Central memory CD4-positive, alpha-beta T cell (primary cell): ENCODE measurements at regions not wholly inside any gene's neighbourhood (a gene's known extent, or its start where the extent isn't known, plus 50 kb on each side); places are given as distances from the start of the nearest gene placed in this dataset.

Experiments used
- DNase-seq: peaks from one replicate; pipeline ENCODE4 v3.0.0; 2022

GRCh38 chr20:21033817-21034216, 72.3 kb downstream of the LINC00237 start:
- DNase-seq: no peak

- no peak for DNase-seq
These were observed 74.5 kb downstream of the LINC00237 start for GRCh38 chr20:21031666-21032065.

DNA sequence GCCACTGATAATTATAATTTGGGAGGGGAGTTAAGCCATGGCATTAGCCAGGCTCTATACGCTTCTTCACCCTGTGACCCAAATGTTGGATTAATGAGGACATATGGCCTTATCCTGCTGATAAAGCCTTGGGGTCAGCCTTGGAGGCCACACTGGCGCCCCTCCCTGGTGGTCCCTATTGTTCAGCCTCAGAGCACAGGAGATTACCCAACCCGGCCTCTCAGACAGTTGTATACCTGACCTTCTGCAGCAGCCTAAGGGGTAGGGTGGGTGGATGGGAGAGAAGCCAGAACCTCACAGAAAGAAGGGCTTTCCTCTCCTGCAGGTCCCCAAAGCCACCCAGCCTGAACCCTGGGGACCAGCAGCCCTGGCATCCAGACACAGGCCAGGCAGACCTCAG, 76.8 kb downstream of the LINC00237 start:
- no peak for DNase-seq

- DNase-seq: no peak
These were observed 77.2 kb downstream of the LINC00237 start for GRCh38 chr20:21028921-21029320.

DNA sequence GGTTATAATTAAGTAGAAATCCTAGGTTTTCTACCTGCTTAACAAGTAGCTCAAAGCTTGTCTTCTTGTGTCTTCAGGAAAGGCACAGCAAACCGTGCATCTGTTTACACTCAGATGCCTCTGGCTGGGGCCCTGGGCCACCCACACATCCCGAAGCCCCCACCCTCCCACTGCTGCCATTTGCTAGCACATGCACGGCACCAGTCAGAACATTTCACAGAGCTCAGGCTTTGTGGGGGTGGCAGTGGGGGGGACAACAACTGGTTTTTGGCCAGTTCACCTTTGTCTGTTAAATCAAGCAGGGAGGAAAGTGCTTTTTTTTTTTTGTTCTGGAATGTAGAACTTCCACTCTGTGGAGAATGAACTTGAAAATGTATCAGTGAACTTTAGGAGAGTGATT, 77.7 kb downstream of the LINC00237 start:
- no peak for DNase-seq

- no peak for DNase-seq
These were observed 78.6 kb downstream of the LINC00237 start for GRCh38 chr20:21027569-21027968.

DNA sequence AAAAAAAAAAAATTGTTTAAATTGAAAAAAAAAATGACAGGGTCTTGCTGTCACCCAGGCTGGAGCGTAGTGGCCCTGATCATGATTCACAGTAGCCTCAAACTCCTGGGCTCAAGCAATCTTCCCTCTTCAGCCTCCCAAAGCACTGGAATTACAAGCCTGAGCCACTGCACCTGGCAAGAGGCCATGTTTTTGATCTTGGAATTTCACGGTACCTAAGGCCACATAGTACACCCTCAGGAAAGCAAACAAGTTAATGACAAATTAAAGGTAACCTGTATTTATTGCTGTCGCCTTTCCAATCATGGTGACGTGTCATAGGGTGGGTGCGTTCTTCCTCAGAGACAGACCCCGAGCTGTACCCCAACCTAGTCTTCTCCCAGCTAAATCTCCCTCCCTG, 79.2 kb downstream of the LINC00237 start:
- no peak for DNase-seq

DNA sequence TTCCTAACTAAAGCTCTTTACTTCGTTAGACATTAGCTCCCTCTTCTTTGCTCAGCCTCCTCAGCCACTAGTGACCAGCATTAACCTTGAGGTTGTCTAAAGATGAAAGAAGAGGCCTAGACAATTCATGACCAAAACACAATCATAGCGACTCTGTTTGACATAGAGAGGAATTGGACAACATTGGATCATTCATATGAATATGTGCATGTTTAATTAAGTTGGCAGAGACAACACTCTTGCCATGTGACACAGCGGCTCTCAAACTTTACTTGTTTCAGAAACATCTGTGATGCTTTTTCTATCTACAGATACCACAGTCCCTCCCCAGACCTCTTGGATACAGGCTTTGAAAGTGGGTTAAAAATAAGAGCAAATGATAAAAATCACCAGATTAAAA, 81.7 kb downstream of the LINC00237 start:
- no peak for DNase-seq

DNA sequence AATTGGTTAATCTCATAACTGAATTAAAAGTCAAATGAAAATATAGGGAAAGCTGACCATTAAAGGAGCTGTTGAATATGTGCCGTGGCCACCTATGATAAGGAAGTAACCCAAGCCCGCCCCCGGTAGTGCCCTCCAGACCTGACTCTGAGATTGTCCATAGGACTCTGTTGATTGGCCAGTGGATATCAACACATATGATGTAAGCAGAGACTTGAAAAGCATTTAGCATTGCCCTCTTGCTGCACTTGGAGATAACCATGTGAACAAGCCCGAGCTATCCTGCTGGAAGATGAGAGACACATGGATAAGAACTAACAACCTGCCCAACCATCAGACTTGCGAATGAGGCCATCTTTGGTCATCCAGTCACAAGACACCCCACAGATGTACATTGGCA, 83.2 kb downstream of the LINC00237 start:
- DNase-seq: no peak

GRCh38 chr20:21021472-21021790, 84.7 kb downstream of the LINC00237 start:
- no peak for DNase-seq

- DNase-seq: no peak
These were observed 85.3 kb downstream of the LINC00237 start for GRCh38 chr20:21020659-21021471.

- DNase-seq: no peak
These were observed 86.1 kb downstream of the LINC00237 start for GRCh38 chr20:21019814-21020658.

DNA sequence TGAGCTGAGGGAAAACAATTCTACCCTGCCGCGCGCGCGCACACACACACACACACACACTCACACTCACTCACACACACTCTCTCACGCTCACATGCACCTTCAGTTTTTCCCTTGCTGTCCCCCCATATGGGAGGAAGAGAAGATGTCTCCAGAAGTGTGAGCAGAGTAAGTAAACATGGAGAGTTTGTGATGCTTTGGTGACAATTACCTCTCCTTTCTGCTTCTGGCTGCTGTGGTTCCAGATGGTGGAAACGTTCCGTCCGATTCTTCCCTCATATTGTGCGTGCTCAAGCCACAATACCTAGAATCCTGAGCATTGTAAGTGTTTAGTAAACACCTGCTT, 86.7 kb downstream of the LINC00237 start:
- DNase-seq: no peak

DNA sequence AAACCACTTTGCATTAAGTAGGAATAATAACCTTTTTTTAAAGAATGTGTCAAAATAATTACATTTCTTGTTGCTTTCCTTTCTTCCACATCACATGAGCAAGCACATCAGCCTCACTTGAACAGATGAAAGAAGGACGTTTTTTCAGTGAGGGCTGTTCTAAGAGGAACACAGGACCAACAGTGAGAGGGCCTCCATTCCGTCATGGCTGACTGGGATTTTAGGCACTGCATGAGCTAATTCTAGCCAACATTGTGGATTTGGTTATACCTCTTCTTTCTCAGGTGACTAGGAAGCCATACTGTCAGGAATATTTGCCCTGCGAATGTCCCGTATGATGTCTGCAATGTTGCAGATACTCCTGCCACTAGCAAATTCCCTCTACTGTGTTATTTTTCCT, 87.6 kb downstream of the LINC00237 start:
- DNase-seq: no peak

DNA sequence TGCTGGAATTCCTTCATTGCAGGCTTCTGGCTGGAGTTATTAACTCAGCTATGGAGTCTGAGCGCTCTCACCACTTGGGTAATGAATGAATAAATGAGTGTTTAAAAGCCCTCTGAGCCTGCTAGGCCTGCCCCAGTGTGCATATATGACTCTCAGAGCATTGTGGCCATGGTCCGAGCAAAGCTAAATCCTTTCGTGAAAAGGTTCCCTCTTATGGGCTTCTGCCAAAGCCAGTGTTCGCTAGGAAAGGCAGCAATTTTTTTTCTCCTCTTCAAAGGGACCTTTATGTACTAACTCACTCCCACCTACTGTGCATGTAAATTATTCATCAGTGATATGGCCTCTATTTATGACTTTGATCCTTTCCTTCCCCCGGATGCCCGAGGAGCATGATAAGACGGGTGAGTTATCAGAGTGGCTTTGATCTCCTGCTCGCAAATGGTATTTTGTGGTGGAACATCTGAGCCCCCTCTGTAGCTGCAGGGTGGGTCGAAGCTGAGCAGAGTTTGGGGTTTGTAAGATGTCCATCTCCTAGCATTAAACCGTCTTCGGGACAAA, 88.6 kb downstream of the LINC00237 start:
- no peak for DNase-seq

DNA sequence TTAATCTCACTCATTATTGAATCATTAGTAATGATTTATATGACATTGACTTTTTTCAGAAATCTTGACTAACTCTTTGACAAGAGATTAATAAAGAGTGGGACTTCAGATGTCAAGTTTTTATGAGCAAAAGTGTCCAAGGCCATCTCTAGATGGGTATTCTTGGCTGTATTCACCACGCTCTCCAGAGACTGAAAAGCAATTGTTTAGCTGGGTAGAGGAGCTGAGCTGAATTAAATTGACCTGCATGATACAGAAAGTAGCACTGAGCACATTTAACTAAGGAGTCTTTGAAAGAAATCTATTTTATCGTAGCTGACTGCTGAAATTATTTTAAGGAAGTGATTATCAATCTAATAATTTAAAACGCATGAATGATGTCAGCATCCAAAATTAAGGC, 89.4 kb downstream of the LINC00237 start:
- DNase-seq: no peak

DNA sequence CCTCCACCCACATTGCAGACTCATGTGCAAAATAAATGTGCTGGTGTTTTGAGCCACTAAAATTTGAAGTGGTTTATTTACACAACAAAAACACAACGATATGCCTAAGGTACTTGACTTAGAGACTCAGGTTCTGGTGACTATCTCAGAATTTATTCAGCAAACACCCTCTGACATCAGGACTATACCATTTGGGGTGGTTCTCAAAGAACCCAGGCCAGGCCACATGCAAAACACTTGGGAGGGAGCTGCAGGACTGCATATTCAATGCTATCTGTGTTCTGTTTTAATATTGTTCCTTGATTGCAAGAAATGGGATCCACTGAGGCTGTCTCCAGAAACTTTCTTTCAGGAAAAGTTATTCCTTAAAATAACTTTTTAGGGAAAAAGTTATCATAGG, 91.6 kb downstream of the LINC00237 start:
- no peak for DNase-seq

DNA sequence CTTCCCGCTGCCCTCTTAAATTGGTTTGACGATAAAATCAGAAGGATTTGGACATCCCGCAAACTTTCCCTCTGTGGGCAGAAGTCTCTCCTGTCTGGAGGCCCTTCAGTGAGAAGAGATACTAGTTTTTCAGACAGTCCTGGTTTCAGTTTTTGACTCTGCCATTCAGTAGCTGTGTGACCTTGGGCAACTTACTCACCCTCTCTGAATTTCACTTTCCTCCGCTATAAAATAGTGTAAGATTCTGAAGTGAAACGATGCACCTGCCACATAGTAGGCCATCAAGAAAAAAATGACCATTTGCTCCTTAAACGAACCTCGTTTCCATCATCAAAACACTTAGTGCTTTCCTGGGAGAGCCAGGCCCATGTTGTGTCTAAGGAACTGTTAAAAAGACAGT, 97.2 kb downstream of the LINC00237 start:
- no peak for DNase-seq

GRCh38 chr20:21006611-21007010, 99.5 kb downstream of the LINC00237 start:
- DNase-seq: no peak

GRCh38 chr20:21004386-21005076, 101.6 kb downstream of the LINC00237 start:
- DNase-seq: no peak

GRCh38 chr20:21003902-21004301, 102.3 kb downstream of the LINC00237 start:
- no peak for DNase-seq

- DNase-seq: no peak
These were observed 103.7 kb downstream of the LINC00237 start for GRCh38 chr20:21002486-21002885.

DNA sequence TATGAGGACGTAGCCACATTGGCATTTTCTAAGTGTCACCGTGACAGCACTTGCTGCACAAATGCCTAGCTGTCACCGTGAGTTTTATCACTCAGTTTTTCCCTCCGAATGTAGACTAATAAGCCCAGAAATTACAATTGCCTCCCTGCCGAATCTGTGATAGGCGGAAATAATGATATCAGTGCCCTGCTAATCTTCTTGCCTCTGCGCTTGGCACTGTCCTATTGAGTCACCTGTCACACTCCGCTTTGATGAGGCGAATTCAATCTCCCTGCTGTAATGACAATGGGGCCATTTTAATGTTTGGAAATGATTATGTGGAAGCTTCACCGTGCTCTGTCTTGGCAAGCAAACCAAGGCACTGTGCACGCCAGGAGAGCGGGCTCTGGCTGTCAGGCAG, 112.8 kb downstream of the LINC00237 start:
- DNase-seq: no peak
